GM19372 (cell line): ENCODE measurements at regions not wholly inside any gene's neighbourhood (a gene's known extent, or its start where the extent isn't known, plus 50 kb on each side); places are given as distances from the start of the nearest gene placed in this dataset.

Experiments
- ATAC-seq: cut with Tn5 transposase; IDR thresholded peaks from one replicate; pipeline ENCODE4 v1.9.1; 2021; ENCODE audit warnings: mild to moderate bottlenecking, low read depth, moderate library complexity; ENCODE audit not compliant: unreplicated experiment

DNA sequence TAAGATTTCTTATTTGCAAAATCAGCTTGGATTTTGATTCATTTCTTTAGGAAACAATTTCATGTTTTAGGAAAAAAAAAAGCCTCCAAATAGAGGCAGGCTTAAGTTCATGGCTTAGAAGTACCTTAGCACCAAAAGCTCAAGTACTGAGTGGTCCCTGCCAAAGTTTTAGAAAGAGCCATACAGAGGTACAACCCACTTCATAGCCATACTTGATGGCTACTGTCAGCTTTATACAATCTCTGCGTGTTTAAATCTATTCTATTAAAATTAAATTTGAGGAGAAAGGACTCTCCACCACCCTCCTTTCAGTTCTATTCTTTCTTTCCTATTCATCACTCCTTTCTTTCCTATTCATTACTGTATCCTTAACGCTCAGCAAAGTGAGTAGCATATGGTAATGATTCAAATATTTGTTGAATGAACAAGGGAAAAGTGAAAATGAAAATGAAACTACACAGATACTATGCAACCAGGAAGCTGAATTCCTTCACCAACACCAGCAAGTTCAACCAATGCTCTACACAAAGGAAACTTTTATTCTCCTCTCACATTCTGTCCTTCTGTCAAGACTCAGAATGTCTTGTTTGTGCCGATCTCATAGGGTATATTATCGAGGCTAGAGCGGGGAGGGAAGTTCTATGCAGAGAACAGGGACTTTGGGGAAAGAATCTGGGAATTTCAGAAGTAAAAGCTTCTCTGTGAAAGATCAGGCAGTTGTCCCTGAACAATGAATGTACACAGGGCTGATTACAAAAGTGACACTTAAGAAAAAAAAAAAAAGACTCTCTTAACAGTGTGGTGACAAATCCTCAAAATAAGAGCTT lies 138.6 kb upstream of the SPEF2 start:
- no peak for ATAC-seq

DNA sequence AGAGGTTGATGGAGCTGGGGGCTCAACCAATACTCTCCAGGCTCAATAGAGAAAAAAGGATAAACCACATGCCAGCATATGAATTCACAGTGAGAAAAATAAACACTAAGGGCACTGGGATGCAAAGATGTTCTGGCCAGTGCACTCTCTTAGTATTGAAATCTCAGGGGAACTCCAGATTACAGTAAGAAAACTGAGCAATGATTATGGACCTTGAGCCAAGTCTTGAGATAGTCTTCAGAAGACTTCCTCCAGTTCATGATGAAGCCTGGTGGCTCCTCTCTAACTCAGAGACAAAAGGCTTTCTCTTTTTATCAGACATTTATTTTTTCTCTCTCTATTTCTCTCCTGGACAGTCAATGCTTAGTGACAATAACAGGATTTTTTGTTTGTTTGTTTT lies 139.8 kb upstream of the SPEF2 start:
- no peak for ATAC-seq

DNA sequence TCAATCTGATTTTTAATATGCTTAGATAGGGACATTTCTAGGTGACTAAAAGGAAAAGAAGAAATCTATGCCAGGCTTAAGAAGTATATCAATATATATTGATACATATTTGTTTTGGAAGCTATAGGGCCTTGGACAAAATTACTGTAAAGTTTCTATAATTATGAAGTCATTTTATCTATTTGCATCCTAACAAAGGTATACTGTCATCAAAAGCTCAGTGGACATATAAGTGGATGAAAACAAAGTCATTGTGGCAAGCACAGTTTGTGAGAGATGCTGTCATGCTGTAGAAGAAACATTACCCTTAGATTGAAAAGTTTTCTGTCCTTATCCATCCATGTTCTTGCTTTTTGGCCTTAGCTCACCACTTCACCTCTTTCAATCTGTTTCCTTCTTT lies 140.3 kb upstream of the SPEF2 start:
- ATAC-seq = no peak

DNA sequence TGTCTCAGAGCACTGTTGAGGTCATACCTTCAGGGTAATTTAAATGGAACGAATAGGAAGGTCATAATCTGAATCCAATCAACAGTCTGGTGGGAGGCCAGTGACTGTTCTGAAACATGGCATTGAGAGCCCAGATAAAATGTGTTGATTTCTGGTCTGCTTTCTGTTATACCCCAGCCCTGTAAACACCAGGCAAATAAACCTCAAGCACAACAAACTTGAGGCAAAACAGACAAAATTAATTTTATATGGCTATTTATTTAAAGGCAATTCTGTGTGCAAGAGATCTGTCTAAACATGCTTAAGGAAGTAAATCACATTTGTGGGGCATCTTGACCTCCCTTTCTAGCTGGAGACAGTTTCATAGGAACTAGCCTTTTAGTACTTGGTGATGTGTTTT lies 140.9 kb upstream of the SPEF2 start:
- ATAC-seq = no peak

DNA sequence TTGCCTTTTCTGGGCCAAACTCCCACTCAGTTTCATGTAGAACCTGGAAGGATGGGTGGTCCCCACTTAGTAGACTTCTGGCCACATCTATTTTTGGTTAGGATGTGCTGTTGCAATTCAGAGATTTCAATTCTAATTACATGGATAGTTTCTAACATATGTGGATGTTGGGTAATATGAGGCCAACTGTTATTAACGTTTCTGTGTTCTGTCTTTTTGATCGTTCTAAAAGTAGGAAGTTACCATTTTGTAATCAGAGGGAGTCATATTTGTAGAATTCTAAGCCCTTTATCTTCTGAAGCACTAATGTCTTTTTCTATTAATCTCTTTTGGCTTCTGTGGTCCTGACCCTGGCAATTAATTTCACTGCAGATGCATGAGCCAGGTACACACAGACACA lies 141.6 kb upstream of the SPEF2 start:
- ATAC-seq = no peak

DNA sequence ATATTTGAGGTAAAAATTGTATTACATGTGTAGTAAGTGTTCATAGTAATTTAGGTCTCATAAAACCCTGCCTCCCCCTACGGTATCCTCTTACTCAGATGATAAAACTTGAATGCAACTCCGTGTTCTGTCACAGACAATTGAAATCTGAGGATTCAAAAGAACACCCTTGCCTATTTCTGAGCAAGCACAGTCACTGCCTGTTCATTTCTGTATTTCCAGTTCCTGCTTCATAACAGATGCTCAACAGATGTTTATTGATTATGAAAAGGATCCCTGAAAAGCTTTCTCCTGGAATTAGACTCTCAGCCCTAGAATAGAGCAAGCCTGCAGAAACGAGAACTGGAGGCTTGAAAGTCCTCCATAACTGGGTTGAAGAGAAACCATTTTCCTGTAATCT lies 144.1 kb upstream of the SPEF2 start:
- no peak for ATAC-seq

DNA sequence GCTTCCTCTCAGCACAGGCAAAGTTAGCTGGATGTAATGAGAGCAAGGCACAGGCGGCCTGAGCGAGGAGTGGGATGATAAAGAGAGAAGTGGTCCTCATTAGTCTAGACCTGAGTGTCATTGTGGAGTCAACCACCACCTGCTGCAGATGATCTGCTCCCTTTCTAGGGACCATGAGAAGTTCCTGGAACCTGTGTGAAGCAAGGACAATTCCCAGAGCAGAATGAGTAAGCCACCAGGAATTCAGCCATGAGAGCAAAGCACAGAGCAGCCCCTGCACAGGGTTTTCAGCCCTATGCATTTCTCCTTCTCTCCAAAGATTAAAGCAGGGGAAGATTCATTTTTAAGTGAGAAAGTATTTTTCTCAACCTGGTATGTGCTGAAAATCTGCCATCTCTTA lies 146.8 kb upstream of the SPEF2 start:
- ATAC-seq = no peak

DNA sequence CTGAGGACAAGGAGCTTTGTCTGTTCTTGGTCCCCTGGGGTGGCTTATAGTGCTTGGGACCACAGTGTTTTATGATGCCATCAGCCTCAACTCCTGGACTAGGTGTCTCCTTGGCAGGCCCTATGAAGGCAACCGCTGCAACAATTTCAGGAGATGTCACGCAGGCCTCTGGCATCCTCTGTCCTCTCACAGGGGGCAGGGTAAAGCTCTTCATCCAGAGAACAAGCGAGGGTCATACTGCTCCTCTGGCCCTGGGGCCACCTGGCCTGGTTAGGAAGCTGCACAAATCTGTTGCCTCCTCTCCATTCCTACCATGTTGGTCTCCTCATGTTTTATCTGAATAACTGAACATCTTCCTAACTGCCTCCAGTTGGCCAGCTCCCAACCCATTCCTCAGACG lies 148.9 kb upstream of the SPEF2 start:
- no peak for ATAC-seq

DNA sequence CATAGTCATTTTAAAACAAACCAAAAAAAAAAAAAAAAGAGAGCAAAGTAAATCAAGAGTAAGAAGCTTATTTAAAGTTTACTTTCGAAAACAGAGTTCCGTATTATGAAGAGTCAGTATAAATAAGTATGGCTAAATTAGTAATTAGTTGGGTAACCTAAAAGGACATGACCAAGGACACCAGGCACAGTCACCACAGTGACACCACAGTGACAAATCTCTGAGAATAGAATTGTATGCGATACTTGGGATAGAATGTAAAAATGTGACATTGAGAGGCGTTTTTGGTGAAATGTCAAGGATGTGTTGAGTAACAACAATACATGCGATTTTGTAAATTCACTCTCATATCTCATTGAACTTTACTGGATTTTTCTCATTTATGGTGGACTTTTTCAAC lies 150.9 kb upstream of the SPEF2 start:
- ATAC-seq = no peak

DNA sequence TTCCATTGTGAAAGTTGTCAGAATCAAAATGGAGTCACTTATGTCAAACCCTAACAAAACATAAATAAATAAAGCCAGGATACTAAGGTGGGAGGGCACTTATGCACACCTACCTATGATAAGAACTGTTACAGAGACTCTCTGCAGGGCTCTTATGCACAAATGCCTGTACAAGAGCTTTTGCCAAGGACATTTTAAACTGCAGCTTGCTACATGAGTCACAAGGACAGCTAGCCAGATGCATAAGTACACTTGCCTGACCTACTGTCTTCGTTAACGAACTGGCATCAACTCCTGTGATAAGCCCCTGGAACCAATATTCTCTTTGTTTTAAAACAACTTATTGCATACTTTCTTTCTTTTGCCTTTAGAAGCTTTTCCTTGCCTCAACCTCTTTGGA lies 152.9 kb upstream of the SPEF2 start:
- no peak for ATAC-seq

DNA sequence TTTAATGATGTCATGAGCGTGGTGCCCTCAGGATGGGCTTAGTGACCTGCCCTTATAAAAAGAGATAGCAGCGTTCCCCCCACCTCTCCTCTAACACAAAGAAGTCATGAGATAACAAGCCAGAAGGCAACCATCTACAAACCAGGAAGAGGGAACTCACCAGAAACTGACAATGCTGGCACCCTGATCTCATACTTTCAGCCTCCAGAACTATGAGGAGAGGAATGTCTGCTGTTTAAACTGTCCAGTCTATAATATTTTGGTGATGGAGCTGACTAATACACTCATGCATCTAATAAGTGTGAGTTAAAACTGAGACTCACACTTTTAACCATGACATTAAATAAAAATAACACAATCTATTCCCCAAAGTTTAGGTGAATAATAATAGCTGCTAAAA lies 156.1 kb upstream of the SPEF2 start:
- no peak for ATAC-seq

DNA sequence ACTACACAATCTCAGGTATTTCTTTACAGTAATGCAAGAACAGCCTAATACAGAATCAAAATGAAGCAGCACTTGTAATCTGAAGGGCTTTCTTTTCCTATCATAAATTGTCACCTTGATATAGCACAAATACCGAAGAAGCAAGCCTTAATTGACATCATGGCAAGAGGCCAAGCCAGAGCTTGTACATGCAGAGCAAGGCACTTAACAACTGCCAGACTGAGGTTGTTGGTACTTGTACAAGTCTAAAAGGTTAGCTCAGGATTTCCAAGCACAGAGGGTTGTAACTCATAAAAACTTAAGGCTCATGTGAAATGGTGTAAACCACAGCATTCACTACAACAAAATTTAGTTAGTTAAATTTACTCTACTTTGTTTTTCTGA lies 158.8 kb upstream of the SPEF2 start:
- no peak for ATAC-seq

DNA sequence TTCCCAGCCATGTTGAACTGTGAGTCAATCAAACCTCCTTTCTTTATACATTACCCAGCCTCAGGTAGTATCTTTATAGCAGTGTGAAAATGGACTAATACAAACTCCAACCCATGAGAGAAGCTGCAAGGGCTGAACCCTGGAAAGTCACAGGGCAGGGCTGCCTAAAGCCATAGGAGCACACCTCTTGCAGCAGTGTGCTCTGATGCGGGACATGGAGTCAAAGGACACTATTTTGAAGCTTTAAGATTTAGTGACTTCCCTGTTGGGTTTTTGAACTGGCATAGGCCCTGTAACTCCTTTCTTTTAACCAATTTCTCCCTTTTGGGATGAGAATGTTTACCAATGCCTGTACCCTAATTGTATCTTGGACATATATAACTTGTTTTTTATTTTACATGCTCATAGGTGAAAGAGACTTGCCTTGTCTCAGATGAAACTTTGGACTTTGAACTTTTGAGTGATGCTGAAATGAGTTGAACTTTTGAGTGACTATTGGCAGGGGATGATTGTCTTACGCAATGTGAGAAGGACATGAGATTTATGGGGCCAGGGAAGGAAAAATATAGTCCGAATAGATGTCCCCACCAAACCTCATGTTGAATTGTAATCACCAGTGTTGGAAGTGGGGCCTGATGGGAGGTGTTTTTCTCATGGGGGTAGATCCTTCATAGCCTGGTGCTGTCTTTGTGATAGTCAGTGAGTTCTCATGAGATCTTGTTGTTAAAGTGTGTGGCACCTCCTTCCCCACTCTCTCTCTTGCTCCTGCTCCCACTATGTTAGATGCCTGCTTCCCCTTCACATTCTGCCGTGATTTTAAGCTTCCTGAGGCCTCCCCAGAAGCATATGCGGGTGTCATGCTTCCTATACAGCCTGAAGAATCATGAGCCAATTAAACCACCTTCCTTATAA lies 159.5 kb upstream of the SPEF2 start:
- ATAC-seq = no peak

DNA sequence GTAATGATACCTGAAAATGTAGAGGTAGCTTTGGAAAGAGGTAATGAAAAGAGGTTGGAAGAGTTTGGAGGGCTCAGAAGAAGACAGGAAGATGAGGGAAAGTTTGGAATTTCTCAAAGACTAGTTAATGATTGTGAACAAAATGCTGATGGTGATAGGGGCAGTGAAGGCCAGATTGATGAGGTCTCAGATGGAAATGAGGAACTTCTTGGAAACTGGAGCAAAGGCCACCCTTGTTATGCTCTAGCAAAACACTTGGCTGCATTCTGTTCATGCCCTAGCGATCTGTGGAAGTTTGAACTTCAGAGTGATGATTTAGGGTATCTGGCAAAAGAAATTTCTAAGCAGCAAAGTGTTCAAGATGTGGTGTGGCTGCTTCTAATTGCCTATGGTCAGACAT lies 161.2 kb upstream of the SPEF2 start:
- ATAC-seq = no peak

DNA sequence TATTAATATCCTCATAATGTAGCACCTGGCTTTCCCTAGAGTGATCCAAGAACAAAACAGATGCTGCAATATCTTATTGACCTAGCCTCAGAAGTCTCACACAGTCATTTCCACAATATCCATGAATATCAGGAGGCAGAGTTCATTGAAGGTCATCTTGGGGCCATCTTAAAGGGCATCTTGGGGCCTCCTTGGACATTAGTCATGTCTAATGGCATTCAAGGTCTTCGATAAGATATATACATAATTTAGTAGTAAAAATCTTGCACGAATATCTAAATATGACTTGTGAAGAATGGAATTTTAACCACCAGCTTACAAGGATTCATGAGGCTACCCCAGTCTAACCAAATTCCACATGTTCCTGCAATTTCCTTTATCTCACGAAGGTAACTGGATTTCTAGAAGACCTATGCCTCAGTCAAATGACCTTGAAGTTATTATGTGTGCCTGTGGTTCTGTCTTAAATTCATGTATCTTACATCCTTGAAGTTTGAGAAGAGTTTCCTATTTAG lies 163.6 kb upstream of the SPEF2 start:
- no peak for ATAC-seq

DNA sequence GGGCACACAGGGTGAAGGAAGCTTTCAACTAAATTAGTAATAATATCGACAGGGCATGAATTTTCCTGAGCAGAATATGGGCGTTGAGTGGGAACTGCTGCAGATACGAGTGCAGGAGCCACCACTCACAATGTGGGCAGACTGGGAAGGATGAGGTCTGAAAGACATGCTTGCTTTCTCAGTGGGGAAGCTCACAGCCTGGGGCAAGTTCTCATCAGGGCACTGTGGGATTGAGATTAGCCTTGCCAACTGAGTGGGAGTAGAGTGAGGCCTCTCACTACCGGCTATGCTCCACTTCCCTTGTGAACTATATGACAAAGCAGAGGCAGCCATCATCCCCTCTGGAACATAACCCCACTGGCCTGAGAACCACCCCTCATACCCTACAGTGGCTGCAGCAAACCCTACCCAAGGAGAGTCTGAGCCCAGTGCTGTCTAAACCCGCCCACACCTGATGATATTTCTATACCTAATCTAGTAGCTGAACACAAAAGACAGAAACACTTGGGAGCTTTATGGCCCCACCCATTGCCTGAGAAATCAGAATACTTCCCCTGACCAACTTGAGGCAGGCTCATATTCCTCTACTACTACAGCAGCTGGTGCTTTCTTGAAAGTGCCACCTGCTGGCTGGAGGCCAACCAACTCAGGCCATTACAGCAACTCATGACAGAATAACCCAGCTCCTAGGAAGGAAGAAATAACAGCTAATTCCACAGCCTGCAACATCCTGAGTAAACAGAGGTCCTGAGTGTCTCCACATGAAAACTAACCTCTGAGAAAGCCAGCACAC lies 173.7 kb upstream of the SPEF2 start:
- no peak for ATAC-seq

DNA sequence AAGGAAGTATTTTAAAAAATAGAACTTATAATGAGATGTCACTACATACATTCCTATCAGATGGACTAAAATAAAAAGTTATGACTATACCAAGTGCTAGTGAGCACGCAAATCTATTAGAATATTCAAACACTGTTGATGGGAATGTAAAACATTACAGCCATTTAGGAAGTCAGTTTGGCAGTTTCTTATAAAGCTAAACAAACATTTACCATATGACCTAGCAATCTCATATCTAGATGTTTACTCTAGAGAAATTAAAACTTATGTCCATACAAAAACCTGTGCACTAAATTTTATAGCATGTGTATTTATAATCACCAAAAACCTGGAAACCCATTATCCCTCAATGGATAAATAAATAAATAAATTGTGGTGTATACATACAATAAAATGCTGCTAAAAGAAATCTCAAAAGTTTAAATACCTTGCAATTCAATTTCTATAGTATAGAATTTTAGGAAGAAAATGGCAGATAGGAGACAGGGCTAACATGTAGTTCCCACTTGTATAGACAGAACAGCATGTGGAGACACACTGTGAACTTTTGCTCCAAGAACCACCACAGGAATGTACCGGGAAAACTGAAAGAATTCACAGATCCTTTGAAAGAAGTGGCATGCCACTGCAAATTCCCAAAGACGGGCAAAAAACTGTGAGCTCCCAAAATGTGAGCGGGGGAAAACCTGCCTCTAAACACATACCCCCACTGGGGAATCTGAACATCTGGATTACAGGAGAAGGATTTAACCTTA lies 174.6 kb upstream of the SPEF2 start:
- no peak for ATAC-seq

DNA sequence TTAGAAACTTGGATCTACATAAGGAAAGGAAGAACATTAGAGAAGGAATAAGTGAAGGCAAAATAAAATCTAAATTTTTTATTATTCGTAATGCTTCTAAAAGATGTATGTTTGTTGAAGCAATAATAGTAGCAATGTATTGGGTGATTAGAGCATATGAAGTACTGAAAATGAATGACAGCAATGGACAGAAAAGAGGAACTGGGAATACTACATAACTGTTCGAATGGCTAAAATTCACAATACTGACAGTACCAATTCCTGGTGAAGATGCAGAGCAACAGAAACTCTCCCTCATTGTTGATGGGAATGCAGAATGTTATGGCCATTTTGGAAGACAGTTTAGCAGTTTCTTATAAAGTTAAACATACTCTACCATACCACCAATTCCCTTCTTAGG lies 177.3 kb upstream of the SPEF2 start:
- no peak for ATAC-seq

DNA sequence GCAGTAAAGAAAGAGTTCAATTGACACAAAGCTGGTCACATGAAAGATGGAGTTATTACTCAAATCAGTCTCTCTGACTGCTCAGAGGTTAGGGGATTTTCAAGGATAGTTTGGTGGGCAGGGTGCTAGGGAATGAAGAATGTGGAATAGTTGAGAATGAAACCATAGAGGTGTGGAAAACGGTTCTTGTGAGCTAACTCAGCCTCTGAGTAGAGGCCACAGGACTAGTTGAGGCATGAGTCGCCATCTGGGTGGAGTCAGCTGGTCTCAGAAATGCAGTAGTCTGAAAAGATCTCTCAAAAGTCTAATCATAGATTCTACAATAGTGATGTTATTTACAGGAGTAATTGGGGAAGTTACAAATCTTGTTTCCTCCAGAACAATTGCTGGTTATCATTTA lies 178.9 kb upstream of the SPEF2 start:
- ATAC-seq = no peak

DNA sequence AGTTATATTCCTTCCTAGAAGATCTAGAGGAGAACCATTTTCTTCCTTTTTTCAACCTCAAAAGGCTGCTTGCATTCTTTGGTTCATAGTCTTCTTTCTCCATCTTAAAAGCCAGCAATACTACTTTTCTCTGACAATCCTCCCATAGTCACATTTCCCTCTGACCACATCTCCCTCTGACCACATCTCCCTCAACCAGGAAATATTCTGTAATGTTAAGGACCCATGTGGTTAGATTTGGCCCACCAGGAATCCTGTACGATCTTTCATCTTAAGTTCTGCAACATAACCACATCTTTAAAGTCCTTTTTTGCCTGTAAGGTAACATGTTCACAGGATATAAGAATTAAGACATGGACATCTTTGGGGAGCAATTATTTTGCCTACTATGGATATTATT lies 179.4 kb upstream of the SPEF2 start:
- no peak for ATAC-seq
